ENCODE measurements at regions not wholly inside any gene's neighbourhood (a gene's known extent, or its start where the extent isn't known, plus 50 kb on each side); places are given as distances from the start of the nearest gene placed in this dataset.

DNA sequence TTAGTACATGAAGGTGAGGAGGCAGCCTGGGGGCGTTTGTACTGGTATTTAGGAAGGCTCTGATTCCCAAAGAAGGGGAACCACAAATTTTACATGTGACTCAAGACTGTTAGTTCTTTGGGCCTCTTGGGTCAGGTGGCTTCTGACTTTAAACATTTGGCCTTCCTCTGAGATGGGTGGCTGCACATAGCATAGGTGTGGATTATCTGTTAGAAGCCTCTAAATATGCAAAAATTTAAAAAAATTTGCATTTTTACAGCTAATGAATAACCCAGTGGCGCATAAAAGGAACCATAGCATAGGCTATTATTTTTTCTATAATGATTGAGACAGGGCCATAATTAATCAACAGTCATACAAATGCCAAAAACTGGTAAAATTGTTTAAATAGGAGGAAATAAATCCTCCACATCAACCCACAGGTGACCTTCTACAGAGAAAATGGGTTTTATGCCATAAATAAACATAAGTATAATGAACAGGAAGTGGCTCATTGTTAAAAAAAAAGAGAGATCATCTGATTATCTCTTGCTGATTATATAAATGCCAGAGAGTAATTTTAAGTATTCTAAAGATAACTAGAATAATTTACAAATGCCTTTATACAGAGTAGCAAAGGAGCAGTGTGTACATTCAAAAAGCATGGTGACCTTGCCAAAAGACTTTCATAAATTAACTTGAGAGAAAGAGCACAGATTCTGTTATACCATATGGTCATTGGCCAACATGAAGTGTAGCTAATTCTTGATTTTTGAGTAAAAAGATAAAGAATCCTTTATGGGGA lies 284.2 kb upstream of the ATP2B1 start:
- no peak overlapping the region for H3K4me3 ChIP-seq
- no peaks in the 10 kb centered on the region for H3K36me3 ChIP-seq
- DNase-seq = no peak
- 73 to 78% methylated on average over 2 of the region's 2 CpGs for WGBS, 2 donors
- no peak overlapping the region for H3K27ac ChIP-seq
- H3K4me1 ChIP-seq = no peaks in the 10 kb centered on the region
- intact Hi-C loops (cut with DNase I) = no loop called here
- no peaks in the 10 kb centered on the region for H3K27me3 ChIP-seq
- TF ChIP-seq POLR2A (IDR thresholded peaks at IDR 0.05) (no peak), EP300 (IDR thresholded peaks at IDR 0.05) (no peak), POLR2AphosphoS5 (IDR thresholded peaks at IDR 0.05) (no peak)
- TF ChIP-seq, protein P1, sequence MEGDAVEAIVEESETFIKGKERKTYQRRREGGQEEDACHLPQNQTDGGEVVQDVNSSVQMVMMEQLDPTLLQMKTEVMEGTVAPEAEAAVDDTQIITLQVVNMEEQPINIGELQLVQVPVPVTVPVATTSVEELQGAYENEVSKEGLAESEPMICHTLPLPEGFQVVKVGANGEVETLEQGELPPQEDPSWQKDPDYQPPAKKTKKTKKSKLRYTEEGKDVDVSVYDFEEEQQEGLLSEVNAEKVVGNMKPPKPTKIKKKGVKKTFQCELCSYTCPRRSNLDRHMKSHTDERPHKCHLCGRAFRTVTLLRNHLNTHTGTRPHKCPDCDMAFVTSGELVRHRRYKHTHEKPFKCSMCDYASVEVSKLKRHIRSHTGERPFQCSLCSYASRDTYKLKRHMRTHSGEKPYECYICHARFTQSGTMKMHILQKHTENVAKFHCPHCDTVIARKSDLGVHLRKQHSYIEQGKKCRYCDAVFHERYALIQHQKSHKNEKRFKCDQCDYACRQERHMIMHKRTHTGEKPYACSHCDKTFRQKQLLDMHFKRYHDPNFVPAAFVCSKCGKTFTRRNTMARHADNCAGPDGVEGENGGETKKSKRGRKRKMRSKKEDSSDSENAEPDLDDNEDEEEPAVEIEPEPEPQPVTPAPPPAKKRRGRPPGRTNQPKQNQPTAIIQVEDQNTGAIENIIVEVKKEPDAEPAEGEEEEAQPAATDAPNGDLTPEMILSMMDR (IDR thresholded peaks at IDR 0.05) = no peak
- H3K9me3 ChIP-seq = no peaks in the 10 kb centered on the region

DNA sequence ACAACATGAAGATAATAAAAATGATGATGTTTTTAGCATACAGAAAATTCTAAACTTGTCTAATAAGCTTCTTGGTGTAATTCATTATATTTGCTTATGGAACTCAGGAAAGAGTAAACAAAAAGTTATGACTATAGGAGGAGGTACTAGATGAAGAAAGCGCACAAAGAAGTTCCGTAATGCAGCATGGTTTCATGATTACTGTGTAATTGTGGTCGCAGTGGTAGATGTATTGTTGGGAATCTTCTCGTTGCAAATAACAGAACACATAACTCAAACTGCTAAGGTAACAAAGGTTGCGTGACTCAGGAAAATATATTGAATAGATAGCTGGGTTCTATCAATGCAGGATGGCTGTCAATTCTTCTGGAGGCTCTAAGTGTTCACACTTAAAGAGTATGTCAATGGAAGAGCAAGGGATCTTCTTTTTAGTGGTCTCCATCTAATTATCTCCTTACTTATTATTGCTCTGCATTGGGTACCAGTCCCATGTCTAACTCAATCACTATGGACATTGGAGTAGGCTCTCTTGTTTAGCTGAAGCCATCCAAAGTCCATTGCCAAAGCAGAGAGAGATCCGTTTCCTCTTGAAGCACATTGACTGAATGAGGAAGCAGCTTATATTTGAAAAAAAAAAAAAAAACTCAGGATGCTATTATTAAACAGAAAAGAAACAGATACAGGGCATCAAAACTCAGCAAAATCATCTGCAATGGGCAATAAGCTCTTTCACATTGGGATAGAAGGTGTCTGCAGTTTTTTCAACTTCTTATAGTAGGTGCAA lies 283.4 kb upstream of the ATP2B1 start:
- Histone ChIP-seq H3K4me3 (no peak overlapping the region), H3K4me1 (no peaks in the 10 kb centered on the region), H3K27ac (no peak overlapping the region), H3K27me3 (no peaks in the 10 kb centered on the region), H3K9me3 (no peaks in the 10 kb centered on the region), H3K36me3 (no peaks in the 10 kb centered on the region)
- 87 to 91% methylated on average over 6 of the region's 6 CpGs for WGBS, 2 donors
- DNase-seq = no peak
- no peak for TF ChIP-seq EP300 (IDR thresholded peaks at IDR 0.05)
- TF ChIP-seq, protein P1 (IDR thresholded peaks at IDR 0.05) = no peak
- TF ChIP-seq POLR2A (IDR thresholded peaks at IDR 0.05) = no peak
- TF ChIP-seq POLR2AphosphoS5 (IDR thresholded peaks at IDR 0.05) = no peak
- intact Hi-C loops (cut with DNase I) = no loop called here

DNA sequence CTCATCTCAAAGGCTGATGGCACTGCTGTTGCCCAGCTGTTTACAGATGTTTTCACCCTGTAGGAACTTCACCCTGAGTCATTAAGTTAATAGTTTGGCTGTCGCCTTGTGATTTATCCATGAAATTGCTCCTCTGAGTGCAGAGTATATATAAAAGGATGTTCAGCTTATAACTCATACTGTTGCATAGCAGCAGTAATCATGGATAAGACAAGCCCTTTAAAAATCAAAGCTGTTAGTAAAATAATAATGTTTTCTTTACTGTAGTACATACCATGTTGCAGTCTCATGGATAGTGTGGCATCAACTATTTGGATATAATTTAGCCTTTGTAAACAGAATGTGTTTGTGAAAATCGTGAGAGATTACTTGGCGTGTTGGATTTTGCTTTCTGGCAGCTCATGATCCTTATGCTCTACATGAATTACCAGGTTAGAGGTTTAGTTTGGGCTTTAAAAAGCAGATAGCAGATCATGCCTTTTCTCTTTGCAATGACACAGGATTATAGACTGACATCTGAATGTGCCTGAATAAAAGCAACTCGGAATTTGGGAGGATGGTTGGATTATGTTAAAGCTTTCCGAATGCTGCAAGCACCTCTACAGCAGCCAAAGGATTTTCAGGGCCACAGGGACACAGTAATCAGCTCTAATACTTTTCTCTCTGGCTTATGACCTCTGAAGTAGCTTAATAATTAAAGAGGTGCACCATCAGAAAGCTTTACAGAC lies 279.7 kb upstream of the ATP2B1 start:
- H3K27me3 ChIP-seq = no peaks in the 10 kb centered on the region
- no peaks in the 10 kb centered on the region for H3K36me3 ChIP-seq
- no peak for DNase-seq
- H3K9me3 ChIP-seq = no peaks in the 10 kb centered on the region
- H3K4me3 ChIP-seq = no peak overlapping the region
- no peak overlapping the region for H3K27ac ChIP-seq
- intact Hi-C loops (cut with DNase I) = no loop called here
- 80 to 83% methylated on average over 5 of the region's 5 CpGs for WGBS, 2 donors
- no peaks in the 10 kb centered on the region for H3K4me1 ChIP-seq
- no peak for TF ChIP-seq POLR2AphosphoS5 (IDR thresholded peaks at IDR 0.05)
- no peak for TF ChIP-seq POLR2A (IDR thresholded peaks at IDR 0.05)
- TF ChIP-seq, protein P1 (IDR thresholded peaks at IDR 0.05) = no peak
- TF ChIP-seq EP300 (IDR thresholded peaks at IDR 0.05) = no peak

DNA sequence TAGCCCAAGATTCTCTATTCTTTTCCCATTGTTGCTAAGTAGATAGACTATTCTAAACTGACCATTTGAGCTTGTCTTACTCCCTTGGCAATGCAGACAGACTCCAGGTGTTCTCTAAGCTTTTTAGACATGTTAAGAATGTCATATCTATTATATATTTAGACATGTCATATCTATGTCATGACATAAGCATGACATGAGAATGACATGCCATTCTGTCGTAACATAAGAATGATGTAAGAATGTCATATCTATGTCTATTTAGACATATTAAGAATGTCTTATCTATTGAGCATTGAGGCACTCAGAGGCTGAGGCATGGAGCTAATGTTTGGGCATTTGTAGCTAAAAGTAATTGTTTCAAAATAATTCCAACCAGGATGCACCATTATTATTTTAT lies 277.3 kb upstream of the ATP2B1 start:
- 98 to 99% methylated on average over 1 of the region's 1 CpG for WGBS, 2 donors
- Histone ChIP-seq H3K36me3 (no peaks in the 10 kb centered on the region), H3K9me3 (no peaks in the 10 kb centered on the region), H3K27ac (no peak overlapping the region), H3K4me1 (no peaks in the 10 kb centered on the region), H3K4me3 (no peak overlapping the region), H3K27me3 (no peaks in the 10 kb centered on the region)
- no peak for TF ChIP-seq POLR2A (IDR thresholded peaks at IDR 0.05)
- TF ChIP-seq, protein P1 (IDR thresholded peaks at IDR 0.05) = no peak
- TF ChIP-seq EP300 (IDR thresholded peaks at IDR 0.05) = no peak
- TF ChIP-seq POLR2AphosphoS5 (IDR thresholded peaks at IDR 0.05) = no peak
- intact Hi-C loops (cut with DNase I) = no loop called here
- no peak for DNase-seq

All from sigmoid colon (tissue), 6 donors.